HFF-Myc (cell line): ENCODE measurements at regions not wholly inside any gene's neighbourhood (a gene's known extent, or its start where the extent isn't known, plus 50 kb on each side); places are given as distances from the start of the nearest gene placed in this dataset.

Experiments used
- DNase-seq: peaks from one replicate; pipeline ENCODE4 v3.0.0-alpha.2; 2011; ENCODE audit warnings: low read depth; ENCODE audit errors: extremely low read depth
- H3K4me3 ChIP-seq: replicated peaks from 2 replicates; pipeline ENCODE4 v1.5.1; 2011; ENCODE audit warnings: low read depth, mild to moderate bottlenecking, control low read depth, low read length
- CTCF ChIP-seq: IDR thresholded peaks from 2 replicates; pipeline ENCODE4 v1.5.1; 2012; ENCODE audit warnings: mild to moderate bottlenecking, low read depth, low read length, control low read depth; ENCODE audit errors: missing control alignments

GRCh38 chr3:182397164-182397563 lies 396.1 kb upstream of the ATP11B start:
- no peak overlapping the region for H3K4me3 ChIP-seq
- DNase-seq: no peak
- TF ChIP-seq CTCF: no peak

- H3K4me3 ChIP-seq: no peak overlapping the region
- DNase-seq: no peak
- no peak for TF ChIP-seq CTCF
Measured at GRCh38 chr3:182399978-182400737, 393.1 kb upstream of the ATP11B start.

- H3K4me3 ChIP-seq: no peak overlapping the region
- no peak for TF ChIP-seq CTCF
- DNase-seq: no peak
Measured at GRCh38 chr3:182400838-182401237, 392.5 kb upstream of the ATP11B start.

- TF ChIP-seq CTCF: no peak
- no peak overlapping the region for H3K4me3 ChIP-seq
- no peak for DNase-seq
Measured at GRCh38 chr3:182404031-182404430, 389.3 kb upstream of the ATP11B start.

- TF ChIP-seq CTCF: no peak
- DNase-seq: no peak
- no peak overlapping the region for H3K4me3 ChIP-seq
Measured at GRCh38 chr3:182405759-182406158, 387.5 kb upstream of the ATP11B start.

- TF ChIP-seq CTCF: no peak
- no peak overlapping the region for H3K4me3 ChIP-seq
- DNase-seq: no peak
Measured at GRCh38 chr3:182406786-182407185, 386.5 kb upstream of the ATP11B start.

- H3K4me3 ChIP-seq: no peak overlapping the region
- no peak for TF ChIP-seq CTCF
- no peak for DNase-seq
Measured at GRCh38 chr3:182410051-182410450, 383.3 kb upstream of the ATP11B start.
